ENCODE measurements at regions not wholly inside any gene's neighbourhood (a gene's known extent, or its start where the extent isn't known, plus 50 kb on each side); places are given as distances from the start of the nearest gene placed in this dataset.

- no peak for DNase-seq (ENCODE audit: low read depth)
Measured at GRCh38 chr5:58151414-58151813, 308.5 kb downstream of the PLK2 start.

- no peak for DNase-seq (ENCODE audit: low read depth)
Measured at GRCh38 chr5:58150926-58151325, 309.0 kb downstream of the PLK2 start.

GRCh38 chr5:58149746-58150145 lies 310.1 kb downstream of the PLK2 start:
- no peak for DNase-seq (ENCODE audit: low read depth)

- no peak for DNase-seq (ENCODE audit: low read depth)
Measured at GRCh38 chr5:58149345-58149744, 310.5 kb downstream of the PLK2 start.

GRCh38 chr5:58148254-58148775 lies 311.6 kb downstream of the PLK2 start:
- no peak for DNase-seq (ENCODE audit: low read depth)

- DNase-seq (ENCODE audit: low read depth) = no peak
Measured at GRCh38 chr5:58145397-58145934, 314.4 kb downstream of the PLK2 start.

- no peak for DNase-seq (ENCODE audit: low read depth)
Measured at GRCh38 chr5:58143727-58144126, 316.2 kb downstream of the PLK2 start.

GRCh38 chr5:58143181-58143580 lies 316.7 kb downstream of the PLK2 start:
- DNase-seq (ENCODE audit: low read depth) = no peak

- no peak for DNase-seq (ENCODE audit: low read depth)
Measured at GRCh38 chr5:58138791-58139190, 321.1 kb downstream of the PLK2 start.

GRCh38 chr5:58136406-58136805 lies 323.5 kb downstream of the PLK2 start:
- no peak for DNase-seq (ENCODE audit: low read depth)

- DNase-seq (ENCODE audit: low read depth) = no peak
Measured at GRCh38 chr5:58135571-58136335, 324.1 kb downstream of the PLK2 start.

- no peak for DNase-seq (ENCODE audit: low read depth)
Measured at GRCh38 chr5:58133631-58134296, 326.1 kb downstream of the PLK2 start.

GRCh38 chr5:58133216-58133615 lies 326.7 kb downstream of the PLK2 start:
- DNase-seq (ENCODE audit: low read depth) = no peak

GRCh38 chr5:58127255-58128220 lies 332.3 kb downstream of the PLK2 start:
- no peak for DNase-seq (ENCODE audit: low read depth)

- no peak for DNase-seq (ENCODE audit: low read depth)
Measured at GRCh38 chr5:58123501-58123900, 336.4 kb downstream of the PLK2 start.

GRCh38 chr5:58122848-58123392 lies 337.0 kb downstream of the PLK2 start:
- no peak for DNase-seq (ENCODE audit: low read depth)

- no peak for DNase-seq (ENCODE audit: low read depth)
Measured at GRCh38 chr5:58122157-58122556, 337.7 kb downstream of the PLK2 start.

- no peak for DNase-seq (ENCODE audit: low read depth)
Measured at GRCh38 chr5:58121391-58121790, 338.5 kb downstream of the PLK2 start.

GRCh38 chr5:58117542-58117941 lies 342.3 kb downstream of the PLK2 start:
- DNase-seq (ENCODE audit: low read depth) = no peak

GRCh38 chr5:58116346-58116745 lies 343.5 kb downstream of the PLK2 start:
- DNase-seq (ENCODE audit: low read depth) = no peak

GRCh38 chr5:58115811-58116210 lies 344.1 kb downstream of the PLK2 start:
- no peak for DNase-seq (ENCODE audit: low read depth)

GRCh38 chr5:58114324-58114723 lies 345.6 kb downstream of the PLK2 start:
- no peak for DNase-seq (ENCODE audit: low read depth)

Data from stimulated activated CD8-positive, alpha-beta memory T cell treated with anti-CD3 and anti-CD28 coated beads, Interleukin-12 subunit alpha, Interleukin-12 subunit beta, amount 100 ng/mL, for 1 hour (primary cell).